Neural cell (in vitro differentiated cells): ENCODE measurements at regions not wholly inside any gene's neighbourhood (a gene's known extent, or its start where the extent isn't known, plus 50 kb on each side); places are given as distances from the start of the nearest gene placed in this dataset.

Experiments
- EZH2 ChIP-seq: fragments of 200-600, 300-800 bp; shearing (Covaris generic), sonication (generic); IDR thresholded peaks from 2 replicates; pipeline ENCODE4 v1.6.1; 2014; ENCODE audit warnings: antibody characterized with exemption, low read length, borderline replicate concordance, mild to moderate bottlenecking; ENCODE audit not compliant: insufficient read depth, poor library complexity, severe bottlenecking
- RAD21 ChIP-seq: fragments of 450-650 bp; conservative IDR thresholded peaks from 2 replicates; pipeline ENCODE4 v1.6.1; 2014; ENCODE audit warnings: antibody characterized with exemption, mild to moderate bottlenecking, moderate library complexity
- TF ChIP-seq, protein P1 (sequence below): IDR thresholded peaks from 2 replicates; pipeline ENCODE4 v1.6.1; 2012; ENCODE audit warnings: borderline replicate concordance
- TF ChIP-seq, protein P2 (sequence below): fragments of 450-650 bp; IDR thresholded peaks from 2 replicates; pipeline ENCODE4 v1.5.1; 2014; ENCODE audit warnings: antibody characterized with exemption, mild to moderate bottlenecking, moderate library complexity; ENCODE audit not compliant: poor library complexity, severe bottlenecking

GRCh38 chr20:29419378-29419777, 1838.1 kb upstream of the DEFB115 start:
- TF ChIP-seq EZH2 = no peak
- TF ChIP-seq, protein P1, sequence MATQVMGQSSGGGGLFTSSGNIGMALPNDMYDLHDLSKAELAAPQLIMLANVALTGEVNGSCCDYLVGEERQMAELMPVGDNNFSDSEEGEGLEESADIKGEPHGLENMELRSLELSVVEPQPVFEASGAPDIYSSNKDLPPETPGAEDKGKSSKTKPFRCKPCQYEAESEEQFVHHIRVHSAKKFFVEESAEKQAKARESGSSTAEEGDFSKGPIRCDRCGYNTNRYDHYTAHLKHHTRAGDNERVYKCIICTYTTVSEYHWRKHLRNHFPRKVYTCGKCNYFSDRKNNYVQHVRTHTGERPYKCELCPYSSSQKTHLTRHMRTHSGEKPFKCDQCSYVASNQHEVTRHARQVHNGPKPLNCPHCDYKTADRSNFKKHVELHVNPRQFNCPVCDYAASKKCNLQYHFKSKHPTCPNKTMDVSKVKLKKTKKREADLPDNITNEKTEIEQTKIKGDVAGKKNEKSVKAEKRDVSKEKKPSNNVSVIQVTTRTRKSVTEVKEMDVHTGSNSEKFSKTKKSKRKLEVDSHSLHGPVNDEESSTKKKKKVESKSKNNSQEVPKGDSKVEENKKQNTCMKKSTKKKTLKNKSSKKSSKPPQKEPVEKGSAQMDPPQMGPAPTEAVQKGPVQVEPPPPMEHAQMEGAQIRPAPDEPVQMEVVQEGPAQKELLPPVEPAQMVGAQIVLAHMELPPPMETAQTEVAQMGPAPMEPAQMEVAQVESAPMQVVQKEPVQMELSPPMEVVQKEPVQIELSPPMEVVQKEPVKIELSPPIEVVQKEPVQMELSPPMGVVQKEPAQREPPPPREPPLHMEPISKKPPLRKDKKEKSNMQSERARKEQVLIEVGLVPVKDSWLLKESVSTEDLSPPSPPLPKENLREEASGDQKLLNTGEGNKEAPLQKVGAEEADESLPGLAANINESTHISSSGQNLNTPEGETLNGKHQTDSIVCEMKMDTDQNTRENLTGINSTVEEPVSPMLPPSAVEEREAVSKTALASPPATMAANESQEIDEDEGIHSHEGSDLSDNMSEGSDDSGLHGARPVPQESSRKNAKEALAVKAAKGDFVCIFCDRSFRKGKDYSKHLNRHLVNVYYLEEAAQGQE = no peak
- TF ChIP-seq, protein P2, sequence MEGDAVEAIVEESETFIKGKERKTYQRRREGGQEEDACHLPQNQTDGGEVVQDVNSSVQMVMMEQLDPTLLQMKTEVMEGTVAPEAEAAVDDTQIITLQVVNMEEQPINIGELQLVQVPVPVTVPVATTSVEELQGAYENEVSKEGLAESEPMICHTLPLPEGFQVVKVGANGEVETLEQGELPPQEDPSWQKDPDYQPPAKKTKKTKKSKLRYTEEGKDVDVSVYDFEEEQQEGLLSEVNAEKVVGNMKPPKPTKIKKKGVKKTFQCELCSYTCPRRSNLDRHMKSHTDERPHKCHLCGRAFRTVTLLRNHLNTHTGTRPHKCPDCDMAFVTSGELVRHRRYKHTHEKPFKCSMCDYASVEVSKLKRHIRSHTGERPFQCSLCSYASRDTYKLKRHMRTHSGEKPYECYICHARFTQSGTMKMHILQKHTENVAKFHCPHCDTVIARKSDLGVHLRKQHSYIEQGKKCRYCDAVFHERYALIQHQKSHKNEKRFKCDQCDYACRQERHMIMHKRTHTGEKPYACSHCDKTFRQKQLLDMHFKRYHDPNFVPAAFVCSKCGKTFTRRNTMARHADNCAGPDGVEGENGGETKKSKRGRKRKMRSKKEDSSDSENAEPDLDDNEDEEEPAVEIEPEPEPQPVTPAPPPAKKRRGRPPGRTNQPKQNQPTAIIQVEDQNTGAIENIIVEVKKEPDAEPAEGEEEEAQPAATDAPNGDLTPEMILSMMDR = no peak
- no peak for TF ChIP-seq RAD21
